BE2C (cell line): ENCODE measurements at regions not wholly inside any gene's neighbourhood (a gene's known extent, or its start where the extent isn't known, plus 50 kb on each side); places are given as distances from the start of the nearest gene placed in this dataset.

Experiments
- DNase-seq: peaks from one replicate; pipeline ENCODE4 v3.0.0-alpha.2; 2020
- H3K27me3 ChIP-seq: fragments of 250-450 bp; sonication (Bioruptor Pico); 2 replicates; pipeline ENCODE4 v1.5.1; 2020; ENCODE audit warnings: mild to moderate bottlenecking
- H3K36me3 ChIP-seq: fragments of 250-450 bp; sonication (Bioruptor Pico); 2 replicates; pipeline ENCODE4 v1.5.1; 2020; ENCODE audit warnings: mild to moderate bottlenecking
- H3K4me1 ChIP-seq: fragments of 250-450 bp; sonication (Bioruptor Pico); 2 replicates; pipeline ENCODE4 v1.5.1; 2020
- H3K4me3 ChIP-seq: 2 replicates; pipeline ENCODE4 v1.5.1; 2011; ENCODE audit warnings: low read depth, low read length
- H3K9me3 ChIP-seq: fragments of 250-450 bp; sonication (Bioruptor Pico); 2 replicates; pipeline ENCODE4 v1.5.1; 2020
- CTCF ChIP-seq: IDR thresholded peaks from 2 replicates; pipeline ENCODE4 v1.5.1; 2012; ENCODE audit warnings: mild to moderate bottlenecking, low read depth, low read length

GRCh38 chr20:7703551-7703961, 236.7 kb downstream of the HAO1 start:
- Histone ChIP-seq H3K4me1 (no peaks in the 10 kb centered on the region), H3K27me3 (no peaks in the 10 kb centered on the region; the same call in 1 of the 2 replicates), H3K4me3 (no peak overlapping the region), H3K9me3 (no peaks in the 10 kb centered on the region), H3K36me3 (no peaks in the 10 kb centered on the region)
- TF ChIP-seq CTCF: no peak
- no peak for DNase-seq

GRCh38 chr20:7703996-7704395, 236.3 kb downstream of the HAO1 start:
- Histone ChIP-seq H3K9me3 (no peaks in the 10 kb centered on the region), H3K27me3 (peaks cover under 1% of the 10 kb centered on the region), H3K4me3 (no peak overlapping the region), H3K4me1 (no peaks in the 10 kb centered on the region), H3K36me3 (no peaks in the 10 kb centered on the region)
- no peak for TF ChIP-seq CTCF
- no peak for DNase-seq

- DNase-seq: no peak
- Histone ChIP-seq H3K4me1 (no peaks in the 10 kb centered on the region), H3K4me3 (no peak overlapping the region), H3K36me3 (no peaks in the 10 kb centered on the region), H3K27me3 (peaks cover 16% of the 10 kb centered on the region), H3K9me3 (no peaks in the 10 kb centered on the region)
- no peak for TF ChIP-seq CTCF
Observed at GRCh38 chr20:7708112-7708511, 232.1 kb downstream of the HAO1 start.

GRCh38 chr20:7708782-7709181, 231.5 kb downstream of the HAO1 start:
- peaks cover 16% of the 10 kb centered on the region for H3K27me3 ChIP-seq
- no peak for TF ChIP-seq CTCF
- DNase-seq: no peak
- H3K9me3 ChIP-seq: no peaks in the 10 kb centered on the region
- no peaks in the 10 kb centered on the region for H3K4me1 ChIP-seq
- no peaks in the 10 kb centered on the region for H3K36me3 ChIP-seq
- H3K4me3 ChIP-seq: no peak overlapping the region

GRCh38 chr20:7710440-7710839, 229.8 kb downstream of the HAO1 start:
- Histone ChIP-seq H3K4me3 (no peak overlapping the region), H3K36me3 (no peaks in the 10 kb centered on the region), H3K9me3 (no peaks in the 10 kb centered on the region), H3K4me1 (no peaks in the 10 kb centered on the region), H3K27me3 (peaks cover 19% of the 10 kb centered on the region)
- no peak for TF ChIP-seq CTCF
- no peak for DNase-seq

GRCh38 chr20:7712661-7713060, 227.6 kb downstream of the HAO1 start:
- no peak for DNase-seq
- no peak for TF ChIP-seq CTCF
- Histone ChIP-seq H3K4me3 (no peak overlapping the region), H3K27me3 (peaks cover 19% of the 10 kb centered on the region), H3K36me3 (no peaks in the 10 kb centered on the region), H3K4me1 (no peaks in the 10 kb centered on the region), H3K9me3 (no peaks in the 10 kb centered on the region)
